A673 (cell line): ENCODE measurements at regions not wholly inside any gene's neighbourhood (a gene's known extent, or its start where the extent isn't known, plus 50 kb on each side); places are given as distances from the start of the nearest gene placed in this dataset.

Experiments
- BruUV-seq: library from RNA; stranded (reverse); fragments of 400-500 nt; replicated peaks from 2 replicates; lab custom pipeline; 2021; lab: Mats Ljungman, UMichigan
- CTCF ChIA-PET: fragments of 300-600 bp; sonication (Branson Sonifier 250); formaldehyde crosslinking; loops from one replicate; lab custom pipeline; 2022; ENCODE audit warnings: antibody characterized with exemption; lab: Charles Lee
- POLR2A ChIA-PET: fragments of 300-600 bp; sonication (Branson Sonifier 250); formaldehyde crosslinking; loops from one replicate; lab custom pipeline; 2022; ENCODE audit warnings: antibody characterized with exemption; ENCODE audit not compliant: low non-redundant PET; lab: Charles Lee
- DNase-seq: peaks from one replicate; pipeline ENCODE4 v3.0.0-alpha.2; 2015; ENCODE audit warnings: low spot score
- H3K27ac ChIP-seq: fragments of 200-600 bp; sonication (generic); 2 replicates; pipeline ENCODE4 v1.5.1; 2016; ENCODE audit warnings: mixed run types, low read depth, mild to moderate bottlenecking, mixed read lengths, antibody characterized with exemption, low read length; ENCODE audit not compliant: poor library complexity, severe bottlenecking
- H3K27me3 ChIP-seq: fragments of 200-600 bp; sonication (generic); replicated peaks from 2 replicates; pipeline ENCODE4 v1.6.1; 2017; ENCODE audit warnings: mixed run types, low read depth, mild to moderate bottlenecking, mixed read lengths, antibody characterized with exemption, low read length; ENCODE audit not compliant: insufficient read depth, poor library complexity
- H3K36me3 ChIP-seq: fragments of 200-600 bp; sonication (generic); 2 replicates; pipeline ENCODE4 v1.6.1; 2016; ENCODE audit warnings: mixed run types, mild to moderate bottlenecking, mixed read lengths, antibody characterized with exemption, low read length; ENCODE audit not compliant: insufficient read depth, poor library complexity, severe bottlenecking
- H3K4me1 ChIP-seq: fragments of 200-600 bp; sonication (generic); 2 replicates; pipeline ENCODE4 v1.6.1; 2017; ENCODE audit warnings: mixed run types, mild to moderate bottlenecking, mixed read lengths, antibody characterized with exemption, low read length; ENCODE audit not compliant: insufficient read depth, poor library complexity, severe bottlenecking
- H3K4me3 ChIP-seq: fragments of 200-600 bp; sonication (generic); 2 replicates; pipeline ENCODE4 v1.5.1; 2016; ENCODE audit warnings: low read depth, mixed run types, mild to moderate bottlenecking, mixed read lengths, low read length; ENCODE audit not compliant: poor library complexity, severe bottlenecking
- H3K9me3 ChIP-seq: fragments of 200-600 bp; sonication (generic); 2 replicates; pipeline ENCODE4 v1.6.1; 2016; ENCODE audit warnings: mixed run types, low read depth, mild to moderate bottlenecking, mixed read lengths, antibody characterized with exemption, low read length; ENCODE audit not compliant: poor library complexity, severe bottlenecking
- EZH2 ChIP-seq: fragments of 200-600 bp; sonication (generic); IDR thresholded peaks from 2 replicates; pipeline ENCODE4 v1.6.1; 2017; ENCODE audit warnings: borderline replicate concordance, low read depth, mild to moderate bottlenecking, mixed read lengths, antibody characterized with exemption, low read length; ENCODE audit not compliant: poor library complexity, severe bottlenecking
- intact Hi-C: fragments of 100-400 bp; cut with micrococcal nuclease; formaldehyde crosslinking; loops from one replicate; pipeline ENCODE4 v1.10.0; 2022; ENCODE audit not compliant: unreplicated experiment
- TF ChIP-seq, protein P1 (sequence below): fragments of 300-800, 200-600 bp; sonication (generic); conservative IDR thresholded peaks from 2 replicates; pipeline ENCODE4 v1.5.1; 2017; ENCODE audit warnings: low read depth, mild to moderate bottlenecking, antibody characterized with exemption, low read length, moderate library complexity, mixed read lengths

- no TSS peak for BruUV-seq
- intact Hi-C loops, result no loop called here
Measured at GRCh38 chr1:73778471-73778870, 419.5 kb downstream of the LRRIQ3 start.

GRCh38 chr1:73775896-73776295 lies 422.1 kb downstream of the LRRIQ3 start:
- TF ChIP-seq, protein P1, sequence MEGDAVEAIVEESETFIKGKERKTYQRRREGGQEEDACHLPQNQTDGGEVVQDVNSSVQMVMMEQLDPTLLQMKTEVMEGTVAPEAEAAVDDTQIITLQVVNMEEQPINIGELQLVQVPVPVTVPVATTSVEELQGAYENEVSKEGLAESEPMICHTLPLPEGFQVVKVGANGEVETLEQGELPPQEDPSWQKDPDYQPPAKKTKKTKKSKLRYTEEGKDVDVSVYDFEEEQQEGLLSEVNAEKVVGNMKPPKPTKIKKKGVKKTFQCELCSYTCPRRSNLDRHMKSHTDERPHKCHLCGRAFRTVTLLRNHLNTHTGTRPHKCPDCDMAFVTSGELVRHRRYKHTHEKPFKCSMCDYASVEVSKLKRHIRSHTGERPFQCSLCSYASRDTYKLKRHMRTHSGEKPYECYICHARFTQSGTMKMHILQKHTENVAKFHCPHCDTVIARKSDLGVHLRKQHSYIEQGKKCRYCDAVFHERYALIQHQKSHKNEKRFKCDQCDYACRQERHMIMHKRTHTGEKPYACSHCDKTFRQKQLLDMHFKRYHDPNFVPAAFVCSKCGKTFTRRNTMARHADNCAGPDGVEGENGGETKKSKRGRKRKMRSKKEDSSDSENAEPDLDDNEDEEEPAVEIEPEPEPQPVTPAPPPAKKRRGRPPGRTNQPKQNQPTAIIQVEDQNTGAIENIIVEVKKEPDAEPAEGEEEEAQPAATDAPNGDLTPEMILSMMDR, result no peak
- no peak for TF ChIP-seq EZH2
- ChIA-PET POLR2A (no interaction called here), CTCF (no interaction called here)
- no peak overlapping the region for H3K4me3 ChIP-seq
- intact Hi-C loops, result no loop called here
- H3K36me3 ChIP-seq, result no peaks in the 10 kb centered on the region
- H3K4me1 ChIP-seq, result no peaks in the 10 kb centered on the region
- no peak for DNase-seq
- H3K27ac ChIP-seq, result no peak overlapping the region
- no TSS peak for BruUV-seq
- H3K9me3 ChIP-seq, result no peaks in the 10 kb centered on the region
- no peaks in the 10 kb centered on the region for H3K27me3 ChIP-seq

More at GRCh38 chr1:73778471-73778870, 419.5 kb downstream of the LRRIQ3 start:
- POLR2A ChIA-PET, result no interaction called here
- no peaks in the 10 kb centered on the region for H3K27me3 ChIP-seq
- H3K4me1 ChIP-seq, result no peaks in the 10 kb centered on the region
- H3K9me3 ChIP-seq, result no peaks in the 10 kb centered on the region
- H3K36me3 ChIP-seq, result no peaks in the 10 kb centered on the region
- no peak overlapping the region for H3K27ac ChIP-seq
- TF ChIP-seq EZH2, result no peak
- TF ChIP-seq, protein P1, result no peak
- CTCF ChIA-PET, result no interaction called here
- no peak overlapping the region for H3K4me3 ChIP-seq
- no peak for DNase-seq

- Histone ChIP-seq H3K27me3 (no peaks in the 10 kb centered on the region), H3K9me3 (no peaks in the 10 kb centered on the region), H3K4me3 (no peak overlapping the region), H3K4me1 (no peaks in the 10 kb centered on the region), H3K27ac (no peak overlapping the region), H3K36me3 (no peaks in the 10 kb centered on the region)
- POLR2A ChIA-PET, result no interaction called here
- no TSS peak for BruUV-seq
- intact Hi-C loops, result no loop called here
- CTCF ChIA-PET, result no interaction called here
- TF ChIP-seq, protein P1, result no peak
- no peak for TF ChIP-seq EZH2
- DNase-seq, result no peak
Measured at GRCh38 chr1:73772941-73773340, 425.0 kb downstream of the LRRIQ3 start.
